ENCODE measurements at regions not wholly inside any gene's neighbourhood (a gene's known extent, or its start where the extent isn't known, plus 50 kb on each side); places are given as distances from the start of the nearest gene placed in this dataset.
"Not testable (repeated sequence)": the region's sequence is repeated elsewhere in the genome, so short reads cannot be mapped to it uniquely, and the experiment has no call there.

- TF ChIP-seq CTCF, EP300, POLR2A (IDR thresholded peaks at IDR 0.05): not testable (repeated sequence)
- peak; percentile 38 for TF ChIP-seq POLR2AphosphoS5 (IDR thresholded peaks at IDR 0.05)
Measured at GRCh38 chr16:29261427-29262248, 144.9 kb downstream of the NPIPB11 start.
